Cardiac muscle cell (in vitro differentiated cells and primary cell): ENCODE measurements at regions not wholly inside any gene's neighbourhood (a gene's known extent, or its start where the extent isn't known, plus 50 kb on each side); places are given as distances from the start of the nearest gene placed in this dataset.
A peak's percentile ranks its signal among the peaks of the same experiment; 100 is the strongest.

Experiments
- DNase-seq, 2 donors: peaks; one replicate each; pipeline versions ENCODE4 v3.0.0 to v3.0.0-alpha.2; 2010 to 2017; ENCODE audit warnings: low read depth in 1 of 2, low spot score in 1 of 2
- H3K27ac ChIP-seq: fragments of 200-600 bp; sonication (generic); 2 replicates; pipeline ENCODE4 v1.5.1; 2016
- H3K27me3 ChIP-seq: fragments of 200-600 bp; sonication (generic); 2 replicates; pipeline ENCODE4 v1.6.0; 2016; ENCODE audit warnings: control low read depth
- H3K36me3 ChIP-seq: fragments of 200-600 bp; sonication (generic); 2 replicates; pipeline ENCODE4 v1.5.1; 2016; ENCODE audit warnings: control low read depth
- H3K4me1 ChIP-seq: fragments of 200-600 bp; sonication (generic); 2 replicates; pipeline ENCODE4 v1.8.1; 2017; ENCODE audit warnings: low read depth, mild to moderate bottlenecking, mixed run types
- H3K4me3 ChIP-seq: fragments of 200-600 bp; sonication (generic); 2 replicates; pipeline ENCODE4 v1.5.1; 2016; ENCODE audit warnings: mild to moderate bottlenecking
- H3K9me3 ChIP-seq: fragments of 200-600 bp; sonication (generic); 2 replicates; pipeline ENCODE4 v1.5.1; 2017; ENCODE audit warnings: low read depth, mild to moderate bottlenecking, control low read depth
- TF ChIP-seq, protein P1 (sequence below): IDR thresholded peaks from 2 replicates; pipeline ENCODE4 v1.5.1; 2012; ENCODE audit warnings: low read depth, mild to moderate bottlenecking, low read length

DNA sequence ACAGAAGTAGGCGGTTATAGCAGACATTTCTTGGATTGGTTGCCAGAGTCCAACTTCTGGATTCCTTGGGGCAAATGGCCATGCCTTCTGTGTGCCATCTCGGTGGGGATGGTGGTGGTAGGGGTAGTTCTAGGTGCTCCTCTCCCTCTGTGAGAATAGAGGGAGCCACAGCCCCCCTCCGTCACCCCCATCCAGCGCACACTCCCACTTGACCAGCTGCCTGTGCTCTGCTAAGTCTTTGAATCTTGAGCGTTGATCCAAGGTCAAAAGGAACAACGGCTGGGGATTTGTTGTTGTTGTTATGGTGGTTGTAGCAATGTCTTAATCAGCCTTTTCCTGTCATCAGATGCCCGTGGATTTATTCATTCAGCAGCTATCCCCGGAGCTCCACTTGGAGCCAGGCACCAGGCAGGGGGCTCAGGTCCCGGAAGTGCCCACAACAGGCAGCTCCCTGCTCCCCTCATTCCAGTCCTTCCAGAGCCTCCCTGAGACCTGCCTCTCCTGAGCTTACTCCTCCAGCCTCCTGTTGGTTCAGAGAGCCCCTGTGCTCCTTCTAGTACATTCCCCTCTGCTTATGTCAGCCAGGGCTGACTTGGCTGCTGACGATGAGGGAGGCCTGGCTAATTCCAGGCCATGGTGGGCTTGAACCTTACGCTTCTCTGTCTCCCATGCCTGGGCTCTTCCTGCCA lies 146.6 kb upstream of the WNT4 start:
- no peaks in the 10 kb centered on the region for H3K4me1 ChIP-seq
- H3K4me3 ChIP-seq, result no peak overlapping the region
- H3K27me3 ChIP-seq, result no peaks in the 10 kb centered on the region
- TF ChIP-seq, protein P1, sequence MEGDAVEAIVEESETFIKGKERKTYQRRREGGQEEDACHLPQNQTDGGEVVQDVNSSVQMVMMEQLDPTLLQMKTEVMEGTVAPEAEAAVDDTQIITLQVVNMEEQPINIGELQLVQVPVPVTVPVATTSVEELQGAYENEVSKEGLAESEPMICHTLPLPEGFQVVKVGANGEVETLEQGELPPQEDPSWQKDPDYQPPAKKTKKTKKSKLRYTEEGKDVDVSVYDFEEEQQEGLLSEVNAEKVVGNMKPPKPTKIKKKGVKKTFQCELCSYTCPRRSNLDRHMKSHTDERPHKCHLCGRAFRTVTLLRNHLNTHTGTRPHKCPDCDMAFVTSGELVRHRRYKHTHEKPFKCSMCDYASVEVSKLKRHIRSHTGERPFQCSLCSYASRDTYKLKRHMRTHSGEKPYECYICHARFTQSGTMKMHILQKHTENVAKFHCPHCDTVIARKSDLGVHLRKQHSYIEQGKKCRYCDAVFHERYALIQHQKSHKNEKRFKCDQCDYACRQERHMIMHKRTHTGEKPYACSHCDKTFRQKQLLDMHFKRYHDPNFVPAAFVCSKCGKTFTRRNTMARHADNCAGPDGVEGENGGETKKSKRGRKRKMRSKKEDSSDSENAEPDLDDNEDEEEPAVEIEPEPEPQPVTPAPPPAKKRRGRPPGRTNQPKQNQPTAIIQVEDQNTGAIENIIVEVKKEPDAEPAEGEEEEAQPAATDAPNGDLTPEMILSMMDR, result no peak
- H3K9me3 ChIP-seq, result no peaks in the 10 kb centered on the region
- peak in 1 of 2 donors; percentile 22 for DNase-seq
- no peaks in the 10 kb centered on the region for H3K36me3 ChIP-seq
- H3K27ac ChIP-seq, result no peak overlapping the region

DNA sequence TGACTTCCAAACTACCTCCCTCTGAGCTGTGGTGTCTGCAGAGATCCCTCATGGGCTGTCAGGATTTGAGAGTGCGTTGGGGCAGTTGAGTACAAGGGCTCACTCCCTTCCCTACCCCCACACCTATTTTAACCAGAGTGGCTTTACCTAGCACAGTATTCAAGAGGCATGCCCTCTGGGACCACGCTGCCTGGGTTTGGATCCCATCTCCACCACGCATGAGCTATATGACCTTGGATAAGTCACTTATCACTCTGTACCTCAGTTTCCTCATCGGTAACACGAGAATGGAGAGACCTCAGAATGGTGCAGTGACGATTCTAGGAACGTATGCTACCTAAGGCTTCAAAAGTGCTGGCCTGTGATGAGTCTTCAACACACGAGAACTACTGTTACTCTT lies 147.3 kb upstream of the WNT4 start:
- Histone ChIP-seq H3K36me3 (no peaks in the 10 kb centered on the region), H3K27me3 (no peaks in the 10 kb centered on the region), H3K4me1 (no peaks in the 10 kb centered on the region), H3K4me3 (no peak overlapping the region), H3K9me3 (no peaks in the 10 kb centered on the region), H3K27ac (no peak overlapping the region)
- TF ChIP-seq, protein P1, result no peak
- DNase-seq, result no peak

DNA sequence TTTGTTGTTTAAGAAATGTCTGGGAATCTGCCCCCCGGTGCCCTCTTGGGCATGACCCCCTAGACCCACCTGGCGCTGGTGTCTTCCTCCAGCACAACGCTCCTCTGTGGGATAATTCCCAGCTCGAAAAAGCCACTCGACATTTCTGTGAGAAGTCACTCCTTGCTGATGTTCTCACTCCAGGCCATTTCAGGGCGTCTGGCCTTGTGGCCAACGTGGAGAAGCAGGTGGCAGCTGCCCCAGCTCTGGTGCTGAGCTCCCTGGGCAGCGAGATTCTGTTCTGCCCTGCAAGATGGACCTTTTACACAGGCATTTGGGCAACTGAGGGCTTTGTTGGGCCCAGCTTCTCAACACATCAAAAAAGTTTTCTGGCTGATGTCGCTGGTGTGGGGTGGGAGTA lies 147.7 kb upstream of the WNT4 start:
- Histone ChIP-seq H3K27ac (no peak overlapping the region), H3K9me3 (no peaks in the 10 kb centered on the region), H3K4me1 (no peaks in the 10 kb centered on the region), H3K4me3 (no peak overlapping the region), H3K27me3 (no peaks in the 10 kb centered on the region), H3K36me3 (no peaks in the 10 kb centered on the region)
- TF ChIP-seq, protein P1, result no peak
- DNase-seq, result no peak

DNA sequence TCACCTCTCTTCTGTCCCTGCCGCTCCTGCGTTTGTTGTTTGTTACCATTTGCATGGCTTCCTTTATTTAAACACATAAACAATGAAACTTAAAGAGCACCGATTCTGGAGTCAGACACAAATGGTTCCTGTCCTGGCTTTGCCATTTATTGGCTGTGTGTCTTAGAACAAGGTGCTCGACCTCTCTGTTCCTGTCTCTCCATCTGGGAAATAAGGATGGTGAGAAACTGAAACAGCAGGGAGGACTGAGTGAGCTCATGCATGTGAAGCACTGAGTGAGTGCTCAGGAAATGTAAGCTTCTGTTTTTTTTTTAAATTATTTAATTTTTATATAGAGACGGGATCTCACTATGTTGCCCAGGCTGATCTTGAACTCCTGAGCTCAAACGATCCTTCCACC lies 148.2 kb upstream of the WNT4 start:
- DNase-seq, result no peak
- TF ChIP-seq, protein P1, result no peak
- H3K9me3 ChIP-seq, result no peaks in the 10 kb centered on the region
- H3K4me3 ChIP-seq, result no peak overlapping the region
- H3K4me1 ChIP-seq, result no peaks in the 10 kb centered on the region
- H3K27ac ChIP-seq, result no peak overlapping the region
- no peaks in the 10 kb centered on the region for H3K27me3 ChIP-seq
- no peaks in the 10 kb centered on the region for H3K36me3 ChIP-seq

DNA sequence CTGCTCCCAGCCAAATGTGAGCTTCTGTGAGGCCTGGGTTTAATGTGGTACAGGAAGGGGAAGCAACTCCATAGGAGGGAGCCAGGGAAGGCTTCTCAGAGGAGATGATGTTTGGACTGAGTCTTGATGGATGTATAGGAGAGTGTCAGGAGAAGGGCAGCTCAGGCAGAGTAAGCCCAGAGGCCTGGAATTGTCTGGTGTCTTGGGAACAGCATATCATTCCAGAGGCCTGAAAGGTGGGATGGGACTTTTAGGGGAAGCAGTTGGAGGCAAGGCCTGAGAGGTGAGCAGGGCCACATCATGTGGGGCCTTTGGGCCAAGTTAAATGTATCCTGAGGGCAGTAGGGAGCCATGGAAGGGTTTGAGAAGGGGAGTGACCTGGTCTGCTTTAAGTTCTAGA lies 148.6 kb upstream of the WNT4 start:
- Histone ChIP-seq H3K4me3 (no peak overlapping the region), H3K27ac (no peak overlapping the region), H3K4me1 (no peaks in the 10 kb centered on the region), H3K36me3 (no peaks in the 10 kb centered on the region), H3K9me3 (no peaks in the 10 kb centered on the region), H3K27me3 (no peaks in the 10 kb centered on the region)
- TF ChIP-seq, protein P1, result no peak
- no peak for DNase-seq
